OCI-LY1 (cell line): ENCODE measurements at regions not wholly inside any gene's neighbourhood (a gene's known extent, or its start where the extent isn't known, plus 50 kb on each side); places are given as distances from the start of the nearest gene placed in this dataset.

ENCODE experiments used
- H2AFZ ChIP-seq: fragments of 200-600 bp; sonication (generic), shearing (Covaris generic); 2 replicates; pipeline ENCODE4 v1.6.0; 2014; ENCODE audit warnings: antibody characterized with exemption, mild to moderate bottlenecking, low read length
- H3F3A ChIP-seq: fragments of 200-600 bp; sonication (generic), shearing (Covaris generic); 2 replicates; pipeline ENCODE4 v1.6.0; 2014; ENCODE audit warnings: mild to moderate bottlenecking, antibody characterized with exemption, low read length, moderate library complexity; ENCODE audit not compliant: insufficient read depth
- H3K27ac ChIP-seq: fragments of 200-600 bp; sonication (generic); 2 replicates; pipeline ENCODE4 v1.5.1; 2014; ENCODE audit warnings: low read length, mixed run types, mild to moderate bottlenecking, low read depth; ENCODE audit not compliant: poor library complexity, severe bottlenecking
- H3K27me3 ChIP-seq: fragments of 200-600 bp; sonication (generic); 2 replicates; pipeline ENCODE4 v1.6.0; 2014; ENCODE audit warnings: antibody characterized with exemption, mild to moderate bottlenecking, low read length, moderate library complexity; ENCODE audit not compliant: insufficient read depth
- H3K36me3 ChIP-seq: fragments of 200-600 bp; sonication (generic); 2 replicates; pipeline ENCODE4 v1.6.1; 2014; ENCODE audit warnings: mild to moderate bottlenecking, antibody characterized with exemption, low read length, moderate library complexity, mixed read lengths; ENCODE audit not compliant: insufficient read depth
- H3K4me1 ChIP-seq: fragments of 200-600 bp; sonication (generic); 2 replicates; pipeline ENCODE4 v1.5.1; 2014; ENCODE audit warnings: mild to moderate bottlenecking, low read length, moderate library complexity; ENCODE audit not compliant: insufficient read depth, severe bottlenecking
- H3K4me2 ChIP-seq: fragments of 200-600 bp; sonication (generic), shearing (Covaris generic); 2 replicates; pipeline ENCODE4 v1.6.1; 2014; ENCODE audit warnings: low read length
- H3K4me3 ChIP-seq: fragments of 200-600 bp; sonication (generic); 2 replicates; pipeline ENCODE4 v1.5.1; 2014; ENCODE audit warnings: low read length, low read depth, mild to moderate bottlenecking, mixed read lengths; ENCODE audit not compliant: poor library complexity, severe bottlenecking
- H3K79me2 ChIP-seq: fragments of 200-600 bp; shearing (Covaris generic); 2 replicates; pipeline ENCODE4 v1.6.1; 2016; ENCODE audit warnings: mixed run types, low read length, mixed read lengths; ENCODE audit not compliant: insufficient read depth
- H3K9ac ChIP-seq: fragments of 200-600 bp; sonication (generic), shearing (Covaris generic); 2 replicates; pipeline ENCODE4 v1.6.1; 2014; ENCODE audit warnings: mild to moderate bottlenecking, low read length, mixed read lengths
- H3K9me2 ChIP-seq: fragments of 200-600 bp; sonication (generic), shearing (Covaris generic); 2 replicates; pipeline ENCODE4 v1.6.1; 2014; ENCODE audit warnings: low read depth, mild to moderate bottlenecking, low read length, mixed read lengths
- H3K9me3 ChIP-seq: fragments of 200-600 bp; shearing (Covaris generic); 2 replicates; pipeline ENCODE4 v1.6.1; 2014; ENCODE audit warnings: low read length, mixed read lengths
- H4K20me1 ChIP-seq: fragments of 200-600 bp; sonication (generic), shearing (Covaris generic); 2 replicates; pipeline ENCODE4 v1.6.0; 2016; ENCODE audit warnings: mild to moderate bottlenecking, low read length; ENCODE audit not compliant: insufficient read depth
- CTCF ChIP-seq: fragments of 200-600 bp; sonication (generic), shearing (Covaris generic); IDR thresholded peaks from 2 replicates; pipeline ENCODE4 v1.5.1; 2017; ENCODE audit warnings: mild to moderate bottlenecking, antibody characterized with exemption, low read length, moderate library complexity, mixed read lengths
- EZH2 ChIP-seq: fragments of 200-600 bp; sonication (generic), shearing (Covaris generic); IDR thresholded peaks from 2 replicates; pipeline ENCODE4 v1.8.0; 2017; ENCODE audit warnings: borderline replicate concordance, mixed run types, mild to moderate bottlenecking, antibody characterized with exemption, low read length, moderate library complexity, mixed read lengths

- H3K4me3 ChIP-seq = no peak overlapping the region
- no peaks in the 10 kb centered on the region for H3F3A ChIP-seq
- H3K36me3 ChIP-seq = no peaks in the 10 kb centered on the region
- no peak overlapping the region for H2AFZ ChIP-seq
- H3K9me3 ChIP-seq = no peaks in the 10 kb centered on the region
- H3K27ac ChIP-seq = no peak overlapping the region
- no peaks in the 10 kb centered on the region for H4K20me1 ChIP-seq
- no peaks in the 10 kb centered on the region for H3K27me3 ChIP-seq
- no peak overlapping the region for H3K9ac ChIP-seq
- TF ChIP-seq EZH2 (no peak), CTCF (no peak)
- H3K4me1 ChIP-seq = no peaks in the 10 kb centered on the region
- no peak overlapping the region for H3K4me2 ChIP-seq
- no peaks in the 10 kb centered on the region for H3K79me2 ChIP-seq
- H3K9me2 ChIP-seq = no peaks in the 10 kb centered on the region
These were observed 173.7 kb downstream of the SYT10 start for GRCh38 chr12:33265900-33266299.

- Histone ChIP-seq H4K20me1 (no peaks in the 10 kb centered on the region), H3K4me3 (no peak overlapping the region), H3K9me3 (no peaks in the 10 kb centered on the region), H3K27me3 (no peaks in the 10 kb centered on the region), H3K9me2 (no peaks in the 10 kb centered on the region), H3K79me2 (no peaks in the 10 kb centered on the region), H3K36me3 (no peaks in the 10 kb centered on the region), H3K27ac (no peak overlapping the region), H3F3A (no peaks in the 10 kb centered on the region), H2AFZ (no peak overlapping the region), H3K4me1 (no peaks in the 10 kb centered on the region), H3K9ac (no peak overlapping the region), H3K4me2 (no peak overlapping the region)
- TF ChIP-seq CTCF = no peak
- no peak for TF ChIP-seq EZH2
These were observed 174.4 kb downstream of the SYT10 start for GRCh38 chr12:33265033-33265731.

GRCh38 chr12:33253178-33253577 is 186.4 kb downstream of the SYT10 start:
- TF ChIP-seq EZH2 = no peak
- no peak for TF ChIP-seq CTCF

More at GRCh38 chr12:33253178-33253577, 186.4 kb downstream of the SYT10 start:
- Histone ChIP-seq H3K27ac (no peak overlapping the region), H3K9me3 (no peaks in the 10 kb centered on the region), H3K4me1 (no peaks in the 10 kb centered on the region), H3K9me2 (no peaks in the 10 kb centered on the region), H4K20me1 (no peaks in the 10 kb centered on the region), H3K4me3 (no peak overlapping the region), H3K27me3 (no peaks in the 10 kb centered on the region), H3K79me2 (no peaks in the 10 kb centered on the region), H3K4me2 (no peak overlapping the region), H3F3A (no peaks in the 10 kb centered on the region), H3K36me3 (no peaks in the 10 kb centered on the region), H3K9ac (no peak overlapping the region), H2AFZ (no peak overlapping the region)
